Breast epithelium (tissue), 4 donors: ENCODE measurements at regions not wholly inside any gene's neighbourhood (a gene's known extent, or its start where the extent isn't known, plus 50 kb on each side); places are given as distances from the start of the nearest gene placed in this dataset.

Experiments used
- DNase-seq, 2 donors: peaks; one replicate each; pipeline ENCODE4 v3.0.0-alpha.2; 2019; ENCODE audit warnings: low spot score in 2 of 2
- H3K27ac ChIP-seq, 2 donors: fragments of 200-600 bp; sonication (generic) in 1 of 2; one replicate each; pipeline ENCODE4 v1.5.1; 2016 to 2019; ENCODE audit warnings: mild to moderate bottlenecking in 1 of 2
- H3K27me3 ChIP-seq, 2 donors: fragments of 200-600 bp; sonication (generic) in 1 of 2; one replicate each; pipeline versions ENCODE4 v1.5.1 to v1.6.0; 2017 to 2019; ENCODE audit warnings: control low read depth in 1 of 2, mild to moderate bottlenecking in 1 of 2
- H3K36me3 ChIP-seq: fragments of 200-600 bp; one replicate; pipeline ENCODE4 v1.5.1; 2019
- H3K4me1 ChIP-seq, 2 donors: fragments of 200-600 bp; sonication (generic); one replicate each; pipeline ENCODE4 v1.5.1; 2016 to 2019; ENCODE audit warnings: control low read depth in 1 of 2
- H3K4me3 ChIP-seq, 3 donors: fragments of 200-600 bp; sonication (generic); 1 replicate in 2 of 3; 2 replicates in 1 of 3; pipeline ENCODE4 v1.5.1; 2016 to 2019; ENCODE audit warnings: mild to moderate bottlenecking in 3 of 3, moderate library complexity in 2 of 3
- H3K9me3 ChIP-seq, 2 donors: fragments of 200-600 bp; sonication (generic) in 1 of 2; one replicate each; pipeline ENCODE4 v1.5.1; 2016 to 2019; ENCODE audit warnings: control low read depth in 1 of 2
- CTCF ChIP-seq, 3 donors: fragments of 450-650 bp; IDR thresholded peaks; one replicate each; pipeline ENCODE4 v1.5.1; 2016 to 2017; ENCODE audit warnings: antibody characterized with exemption in 3 of 3, mild to moderate bottlenecking in 3 of 3, moderate library complexity in 3 of 3
- POLR2A ChIP-seq: fragments of 450-650 bp; IDR thresholded peaks from one replicate; pipeline ENCODE4 v1.6.1; 2016; ENCODE audit warnings: antibody characterized with exemption, mild to moderate bottlenecking, moderate library complexity
- POLR2AphosphoS5 ChIP-seq, 3 donors: sonication (generic); formaldehyde crosslinking; IDR thresholded peaks; one replicate each; pipeline ENCODE4 v1.6.1; 2017; ENCODE audit warnings: antibody characterized with exemption in 3 of 3
- intact Hi-C: fragments of 100-400 bp; cut with DNase I; formaldehyde crosslinking; loops from one replicate; pipeline ENCODE4 v1.15.1; 2023; ENCODE audit warnings: low total_unique reads

- Histone ChIP-seq H3K27ac (no peak overlapping the region), H3K4me1 (no peaks in the 10 kb centered on the region), H3K27me3 (no peaks in the 10 kb centered on the region), H3K9me3 (no peaks in the 10 kb centered on the region), H3K36me3 (no peaks in the 10 kb centered on the region), H3K4me3 (no peak overlapping the region)
- TF ChIP-seq POLR2AphosphoS5 (IDR thresholded peaks at IDR 0.05) = no peak
- TF ChIP-seq CTCF (IDR thresholded peaks at IDR 0.05) = no peak
- no peak for TF ChIP-seq POLR2A
- DNase-seq = no peak
- intact Hi-C loops = no loop called here
Observed at GRCh38 chr4:106614441-106614840, 245.9 kb upstream of the GIMD1 start.

GRCh38 chr4:106609917-106610316, 241.3 kb upstream of the GIMD1 start:
- Histone ChIP-seq H3K27me3 (no peaks in the 10 kb centered on the region), H3K4me1 (no peaks in the 10 kb centered on the region), H3K27ac (no peak overlapping the region), H3K9me3 (no peaks in the 10 kb centered on the region), H3K36me3 (no peaks in the 10 kb centered on the region), H3K4me3 (no peak overlapping the region)
- no peak for DNase-seq
- intact Hi-C loops = no loop called here
- TF ChIP-seq POLR2AphosphoS5 (IDR thresholded peaks at IDR 0.05) (no peak), POLR2A (no peak), CTCF (IDR thresholded peaks at IDR 0.05) (no peak)

- H3K4me3 ChIP-seq = no peak overlapping the region
- no peaks in the 10 kb centered on the region for H3K9me3 ChIP-seq
- intact Hi-C loops = no loop called here
- H3K27me3 ChIP-seq = no peaks in the 10 kb centered on the region
- no peaks in the 10 kb centered on the region for H3K36me3 ChIP-seq
- H3K4me1 ChIP-seq = no peaks in the 10 kb centered on the region
- H3K27ac ChIP-seq = no peak overlapping the region
- TF ChIP-seq POLR2AphosphoS5 (IDR thresholded peaks at IDR 0.05) (no peak), POLR2A (no peak), CTCF (IDR thresholded peaks at IDR 0.05) (no peak)
- DNase-seq = no peak
Observed at GRCh38 chr4:106607558-106607957, 239.0 kb upstream of the GIMD1 start.

GRCh38 chr4:106604319-106605051, 235.9 kb upstream of the GIMD1 start:
- Histone ChIP-seq H3K9me3 (no peaks in the 10 kb centered on the region), H3K4me3 (no peak overlapping the region), H3K4me1 (no peaks in the 10 kb centered on the region), H3K27ac (no peak overlapping the region), H3K36me3 (no peaks in the 10 kb centered on the region), H3K27me3 (no peaks in the 10 kb centered on the region)
- no peak for DNase-seq
- TF ChIP-seq CTCF (IDR thresholded peaks at IDR 0.05) = no peak
- no peak for TF ChIP-seq POLR2AphosphoS5 (IDR thresholded peaks at IDR 0.05)
- intact Hi-C loops = no loop called here

- Histone ChIP-seq H3K27me3 (no peaks in the 10 kb centered on the region), H3K4me1 (no peaks in the 10 kb centered on the region), H3K27ac (no peak overlapping the region), H3K36me3 (no peaks in the 10 kb centered on the region), H3K4me3 (no peak overlapping the region), H3K9me3 (no peaks in the 10 kb centered on the region)
- no peak for DNase-seq
- TF ChIP-seq POLR2A = no peak
- no peak for TF ChIP-seq POLR2AphosphoS5 (IDR thresholded peaks at IDR 0.05)
- TF ChIP-seq CTCF (IDR thresholded peaks at IDR 0.05) = no peak
- intact Hi-C loops = no loop called here
Observed at GRCh38 chr4:106603471-106603870, 234.9 kb upstream of the GIMD1 start.
